ENCODE measurements at regions not wholly inside any gene's neighbourhood (a gene's known extent, or its start where the extent isn't known, plus 50 kb on each side); places are given as distances from the start of the nearest gene placed in this dataset.

GRCh38 chr14:101187816-101188570 lies 284.5 kb upstream of the RTL1 start:
- in situ Hi-C loops (cut with HindIII; ENCODE audit: low pct_unique_long_range_greater_than_20kb, low sequenced_read_pairs): no loop called here
- no peak for TF ChIP-seq JUND (IDR thresholded peaks at IDR 0.05; ENCODE audit: low read depth)
- DNase-seq (ENCODE audit: low read depth in 1 of 2, low spot score in 1 of 2): no peak

- no peak for DNase-seq (ENCODE audit: low read depth in 1 of 2, low spot score in 1 of 2)
- no peak for TF ChIP-seq JUND (IDR thresholded peaks at IDR 0.05; ENCODE audit: low read depth)
- in situ Hi-C loops (cut with HindIII; ENCODE audit: low pct_unique_long_range_greater_than_20kb, low sequenced_read_pairs): no loop called here
Measured at GRCh38 chr14:101188571-101188915, 285.0 kb upstream of the RTL1 start.

- in situ Hi-C loops (cut with HindIII; ENCODE audit: low pct_unique_long_range_greater_than_20kb, low sequenced_read_pairs): no loop called here
- no peak for TF ChIP-seq JUND (IDR thresholded peaks at IDR 0.05; ENCODE audit: low read depth)
- no peak for DNase-seq (ENCODE audit: low read depth in 1 of 2, low spot score in 1 of 2)
Measured at GRCh38 chr14:101189266-101189665, 285.7 kb upstream of the RTL1 start.

GRCh38 chr14:101189962-101190560 lies 286.5 kb upstream of the RTL1 start:
- in situ Hi-C loops (cut with HindIII; ENCODE audit: low pct_unique_long_range_greater_than_20kb, low sequenced_read_pairs): no loop called here
- no peak for TF ChIP-seq JUND (IDR thresholded peaks at IDR 0.05; ENCODE audit: low read depth)
- no peak for DNase-seq (ENCODE audit: low read depth in 1 of 2, low spot score in 1 of 2)

- DNase-seq (ENCODE audit: low read depth in 1 of 2, low spot score in 1 of 2): no peak
- no peak for TF ChIP-seq JUND (IDR thresholded peaks at IDR 0.05; ENCODE audit: low read depth)
- in situ Hi-C loops (cut with HindIII; ENCODE audit: low pct_unique_long_range_greater_than_20kb, low sequenced_read_pairs): no loop called here
Measured at GRCh38 chr14:101191101-101191720, 287.7 kb upstream of the RTL1 start.

- TF ChIP-seq JUND (IDR thresholded peaks at IDR 0.05; ENCODE audit: low read depth): no peak
- no peak for DNase-seq (ENCODE audit: low read depth in 1 of 2, low spot score in 1 of 2)
- in situ Hi-C loops (cut with HindIII; ENCODE audit: low pct_unique_long_range_greater_than_20kb, low sequenced_read_pairs): no loop called here
Measured at GRCh38 chr14:101191721-101192660, 288.5 kb upstream of the RTL1 start.

GRCh38 chr14:101192661-101193000 lies 289.1 kb upstream of the RTL1 start:
- in situ Hi-C loops (cut with HindIII; ENCODE audit: low pct_unique_long_range_greater_than_20kb, low sequenced_read_pairs): no loop called here
- no peak for DNase-seq (ENCODE audit: low read depth in 1 of 2, low spot score in 1 of 2)
- TF ChIP-seq JUND (IDR thresholded peaks at IDR 0.05; ENCODE audit: low read depth): no peak

- no peak for TF ChIP-seq JUND (IDR thresholded peaks at IDR 0.05; ENCODE audit: low read depth)
- in situ Hi-C loops (cut with HindIII; ENCODE audit: low pct_unique_long_range_greater_than_20kb, low sequenced_read_pairs): no loop called here
- no peak for DNase-seq (ENCODE audit: low read depth in 1 of 2, low spot score in 1 of 2)
Measured at GRCh38 chr14:101193106-101193844, 289.8 kb upstream of the RTL1 start.

GRCh38 chr14:101193845-101194372 lies 290.4 kb upstream of the RTL1 start:
- TF ChIP-seq JUND (IDR thresholded peaks at IDR 0.05; ENCODE audit: low read depth): no peak
- no peak for DNase-seq (ENCODE audit: low read depth in 1 of 2, low spot score in 1 of 2)
- in situ Hi-C loops (cut with HindIII; ENCODE audit: low pct_unique_long_range_greater_than_20kb, low sequenced_read_pairs): no loop called here

GRCh38 chr14:101194373-101195308 lies 291.1 kb upstream of the RTL1 start:
- TF ChIP-seq JUND (IDR thresholded peaks at IDR 0.05; ENCODE audit: low read depth): no peak
- DNase-seq (ENCODE audit: low read depth in 1 of 2, low spot score in 1 of 2): no peak
- in situ Hi-C loops (cut with HindIII; ENCODE audit: low pct_unique_long_range_greater_than_20kb, low sequenced_read_pairs): no loop called here
